IMR-90 (cell line): ENCODE measurements at regions not wholly inside any gene's neighbourhood (a gene's known extent, or its start where the extent isn't known, plus 50 kb on each side); places are given as distances from the start of the nearest gene placed in this dataset.

Experiments
- ATAC-seq: fragments of 200-7000 bp; cut with Tn5 transposase; 2 replicates; pipeline ENCODE4 v1.9.1; 2020; ENCODE audit warnings: low read depth, mild to moderate bottlenecking, moderate library complexity
- BruUV-seq: library from RNA; stranded (reverse); fragments of 400-500 nt; replicated peaks from 2 replicates; lab custom pipeline; 2021; lab: Mats Ljungman, UMichigan
- CTCF ChIA-PET: fragments of 300-600 bp; formaldehyde crosslinking; extraction: SDS; loops from one replicate; lab custom pipeline; 2021; ENCODE audit warnings: antibody characterized with exemption; lab: Yijun Ruan, JAX
- POLR2A ChIA-PET: fragments of 300-600 bp; sonication (Branson Sonifier 250); formaldehyde crosslinking; loops from one replicate; lab custom pipeline; 2022; ENCODE audit warnings: antibody characterized with exemption; ENCODE audit not compliant: unreplicated experiment; lab: Charles Lee
- DNase-seq: peaks from one replicate; pipeline ENCODE4 v3.0.0; 2013
- H2AFZ ChIP-seq: replicated peaks from 2 replicates; pipeline ENCODE3; 2013; ENCODE audit warnings: low read length, mild to moderate bottlenecking; ENCODE audit not compliant: poor library complexity
- H2AK5ac ChIP-seq: 2 replicates; pipeline ENCODE4 v1.6.1; 2013; ENCODE audit warnings: low read depth, low read length, inconsistent platforms
- H2AK9ac ChIP-seq: replicated peaks from 2 replicates; pipeline ENCODE3; 2013; ENCODE audit warnings: mild to moderate bottlenecking, low read depth, low read length, moderate library complexity; ENCODE audit not compliant: poor library complexity
- H2BK120ac ChIP-seq: 2 replicates; pipeline ENCODE4 v1.6.1; 2013; ENCODE audit warnings: low read depth, low read length, inconsistent platforms
- H2BK15ac ChIP-seq: 3 replicates; pipeline ENCODE4 v1.6.1; 2013; ENCODE audit warnings: low read depth, low read length, inconsistent platforms
- H2BK20ac ChIP-seq: 2 replicates; pipeline ENCODE4 v1.6.1; 2013; ENCODE audit warnings: low read depth, mild to moderate bottlenecking, inconsistent platforms, low read length, moderate library complexity
- H2BK5ac ChIP-seq: 2 replicates; pipeline ENCODE4 v1.6.1; 2013; ENCODE audit warnings: mild to moderate bottlenecking, low read depth, low read length, inconsistent platforms; ENCODE audit not compliant: poor library complexity, severe bottlenecking
- H3K14ac ChIP-seq: replicated peaks from 2 replicates; pipeline ENCODE4 v1.6.1; 2013; ENCODE audit warnings: low read depth, low read length, inconsistent platforms
- H3K18ac ChIP-seq: 2 replicates; pipeline ENCODE4 v1.6.1; 2013; ENCODE audit warnings: low read depth, low read length, control low read depth
- H3K23ac ChIP-seq: 2 replicates; pipeline ENCODE4 v1.6.1; 2013; ENCODE audit warnings: low read depth, low read length, inconsistent platforms
- H3K27ac ChIP-seq: 2 replicates; pipeline ENCODE4 v1.5.1; 2013; ENCODE audit warnings: mild to moderate bottlenecking, control low read depth, low read length; ENCODE audit not compliant: insufficient read depth
- H3K27me3 ChIP-seq: 2 replicates; pipeline ENCODE4 v1.6.1; 2013; ENCODE audit warnings: low read length; ENCODE audit not compliant: control insufficient read depth, insufficient read depth
- H3K36me3 ChIP-seq: 2 replicates; pipeline ENCODE4 v1.6.1; 2013; ENCODE audit warnings: low read length, mixed read lengths; ENCODE audit not compliant: control insufficient read depth, insufficient read depth
- H3K4ac ChIP-seq: 2 replicates; pipeline ENCODE4 v1.6.1; 2013; ENCODE audit warnings: low read depth, low read length, inconsistent platforms
- H3K4me1 ChIP-seq: 2 replicates; pipeline ENCODE4 v1.6.1; 2013; ENCODE audit warnings: low read length, mixed read lengths; ENCODE audit not compliant: control insufficient read depth, insufficient read depth
- H3K4me2 ChIP-seq: 2 replicates; pipeline ENCODE4 v1.6.1; 2013; ENCODE audit warnings: low read depth, mild to moderate bottlenecking, control low read depth, low read length, moderate library complexity
- H3K4me3 ChIP-seq: 2 replicates; pipeline ENCODE4 v1.5.1; 2013; ENCODE audit warnings: low read depth, mild to moderate bottlenecking, control low read depth, low read length, moderate library complexity; ENCODE audit not compliant: insufficient read depth
- H3K56ac ChIP-seq: 2 replicates; pipeline ENCODE4 v1.6.1; 2013; ENCODE audit warnings: low read length, inconsistent platforms; ENCODE audit not compliant: insufficient read depth; ENCODE audit errors: extremely low read depth
- H3K79me1 ChIP-seq, 2 experiments: 2 replicates each; pipeline ENCODE4 v1.6.1; 2013; ENCODE audit warnings: low read length in 2 of 2, inconsistent platforms in 1 of 2, low read depth in 1 of 2
- H3K9ac ChIP-seq: 2 replicates; pipeline ENCODE4 v1.6.1; 2013; ENCODE audit warnings: low read depth, low read length, control low read depth
- H3K9me1 ChIP-seq: 2 replicates; pipeline ENCODE4 v1.6.1; 2013; ENCODE audit warnings: low read length, inconsistent platforms; ENCODE audit not compliant: insufficient read depth
- H3K9me3 ChIP-seq: 2 replicates; pipeline ENCODE4 v1.6.1; 2013; ENCODE audit warnings: low read length; ENCODE audit not compliant: control insufficient read depth, insufficient read depth
- H4K20me1 ChIP-seq: 2 replicates; pipeline ENCODE4 v1.6.1; 2013; ENCODE audit warnings: low read length, inconsistent platforms; ENCODE audit not compliant: insufficient read depth
- H4K5ac ChIP-seq: 2 replicates; pipeline ENCODE4 v1.6.1; 2013; ENCODE audit warnings: mild to moderate bottlenecking, low read depth, low read length, control low read depth
- H4K8ac ChIP-seq, 2 experiments: 2 replicates each; pipeline ENCODE4 v1.6.1; 2013; ENCODE audit warnings: low read depth in 2 of 2, low read length in 2 of 2, control low read depth in 1 of 2, inconsistent platforms in 1 of 2
- H4K91ac ChIP-seq: 2 replicates; pipeline ENCODE4 v1.6.1; 2013; ENCODE audit warnings: low read depth, low read length, inconsistent platforms; ENCODE audit not compliant: insufficient read depth
- BHLHE40 ChIP-seq: fragments of 150-350 bp; IDR thresholded peaks from 2 replicates; pipeline ENCODE4 v1.6.1; 2016; ENCODE audit warnings: mild to moderate bottlenecking, low read depth, low read length
- CEBPB ChIP-seq: IDR thresholded peaks from 2 replicates; pipeline ENCODE4 v1.6.1; 2012; ENCODE audit warnings: low read depth, low read length, improper control_type of control experiment
- CHD1 ChIP-seq: IDR thresholded peaks from 2 replicates; pipeline ENCODE4 v1.6.1; 2012; ENCODE audit warnings: low read depth, low read length, improper control_type of control experiment
- CTCF ChIP-seq: conservative IDR thresholded peaks from 2 replicates; pipeline ENCODE4 v1.5.1; 2012; ENCODE audit warnings: mild to moderate bottlenecking, low read depth, low read length, improper control_type of control experiment
- MAFK ChIP-seq: IDR thresholded peaks from 2 replicates; pipeline ENCODE4 v1.6.1; 2012; ENCODE audit warnings: low read depth, low read length, improper control_type of control experiment
- MXI1 ChIP-seq: IDR thresholded peaks from 2 replicates; pipeline ENCODE4 v1.6.1; 2012; ENCODE audit warnings: low read depth, mild to moderate bottlenecking, low read length, moderate library complexity, borderline replicate concordance
- NFE2L2 ChIP-seq: fragments of 150-350 bp; IDR thresholded peaks from 2 replicates; pipeline ENCODE4 v1.6.1; 2016; ENCODE audit warnings: low read depth, mild to moderate bottlenecking, low read length
- POLR2A ChIP-seq: IDR thresholded peaks from 2 replicates; pipeline ENCODE4 v1.6.1; 2012; ENCODE audit warnings: mild to moderate bottlenecking, low read depth, low read length
- RAD21 ChIP-seq: IDR thresholded peaks from 2 replicates; pipeline ENCODE4 v1.6.1; 2012; ENCODE audit warnings: low read length, improper control_type of control experiment
- RCOR1 ChIP-seq: IDR thresholded peaks from 2 replicates; pipeline ENCODE4 v1.6.1; 2012; ENCODE audit warnings: mild to moderate bottlenecking, low read length, improper control_type of control experiment; ENCODE audit not compliant: insufficient replicate concordance
- RFX5 ChIP-seq: IDR thresholded peaks from 2 replicates; pipeline ENCODE4 v1.8.0; 2012; ENCODE audit warnings: low read depth, mild to moderate bottlenecking, low read length, moderate library complexity
- WGBS, 2 experiments: methylation state at CpG; one replicate each; pipeline versions ENCODE4 v1.1.5 to v1.1.7; 2013; ENCODE audit warnings: missing lambda C conversion rate in 2 of 2; ENCODE audit not compliant: insufficient read length in 1 of 2; ENCODE audit errors: extremely low coverage in 2 of 2; 5-methylcytosine and 5-hydroxymethylcytosine counted together
- dilution Hi-C: fragments of 300-500 bp; cut with HindIII; formaldehyde crosslinking; loops from one replicate; pipeline ENCODE4 v1.14.3; 2018; ENCODE audit warnings: low sequenced_read_pairs; ENCODE audit not compliant: unreplicated experiment
- in situ Hi-C: fragments of 300-500 bp; cut with MboI; formaldehyde crosslinking; loops from 3 replicates; pipeline ENCODE4 v1.14.3; 2019; ENCODE audit warnings: low sequenced_read_pairs, inconsistent platforms, mixed read lengths
- intact Hi-C: fragments of 100-400 bp; cut with micrococcal nuclease; formaldehyde crosslinking; loops from 2 replicates; pipeline ENCODE4 v1.10.0; 2022

- BruUV-seq, result no TSS peak
- no CpG with 5 or more reads among the region's 5 CpGs for WGBS, 2 experiments
- intact Hi-C loops, result no loop called here
These were observed 139.7 kb upstream of the POGK start for GRCh38 chr1:166699613-166700012.

More at GRCh38 chr1:166699613-166700012, 139.7 kb upstream of the POGK start:
- Histone ChIP-seq H4K91ac (no peak overlapping the region), H3K27me3 (no peaks in the 10 kb centered on the region), H3K4ac (no peak overlapping the region), H3K56ac (no peak overlapping the region), H2BK5ac (no peak overlapping the region), H3K18ac (no peak overlapping the region), H3K14ac (no peak overlapping the region), H4K20me1 (no peaks in the 10 kb centered on the region), H3K4me2 (no peak overlapping the region), H3K9ac (no peak overlapping the region), H3K9me1 (no peaks in the 10 kb centered on the region), H3K79me1 (no peaks in the 10 kb centered on the region), H3K36me3 (no peaks in the 10 kb centered on the region), H3K4me1 (no peaks in the 10 kb centered on the region), H2BK120ac (no peak overlapping the region), H2AK5ac (no peak overlapping the region), H2AK9ac (no peak overlapping the region), H2AFZ (no peak overlapping the region), H2BK20ac (no peak overlapping the region), H3K9me3 (peaks cover 6% of the 10 kb centered on the region; the same call in 1 of the 2 replicates), H3K4me3 (no peak overlapping the region), H3K27ac (no peak overlapping the region), H4K5ac (no peak overlapping the region), H4K8ac (no peak overlapping the region), H3K23ac (no peak overlapping the region), H2BK15ac (no peak overlapping the region)
- POLR2A ChIA-PET, result no interaction called here
- dilution Hi-C loops, result no loop called here
- ATAC-seq (no peak), DNase-seq (no peak)
- TF ChIP-seq RFX5 (no peak), CEBPB (no peak), RCOR1 (no peak), POLR2A (no peak), RAD21 (no peak), MAFK (no peak), MXI1 (no peak), CHD1 (no peak), BHLHE40 (no peak), NFE2L2 (no peak), CTCF (no peak)
- CTCF ChIA-PET, result no interaction called here
- in situ Hi-C loops, result no loop called here
